ENCODE measurements at regions not wholly inside any gene's neighbourhood (a gene's known extent, or its start where the extent isn't known, plus 50 kb on each side); places are given as distances from the start of the nearest gene placed in this dataset.
A peak's percentile ranks its signal among the peaks of the same experiment; 100 is the strongest.

GRCh38 chrX:13170966-13171558 is 126.6 kb upstream of the FAM9C start:
- Histone ChIP-seq H2AFZ (replicated peaks; ENCODE audit: low read length, poor library complexity) (peak overlapping the region; percentile 49), H3K4me2 (ENCODE audit: low read depth, low read length) (no peak overlapping the region), H3K27me3 (ENCODE audit: control insufficient read depth, insufficient read depth, low read length) (no peaks in the 10 kb centered on the region), H3K36me3 (ENCODE audit: control insufficient read depth, insufficient read depth, low read length) (no peaks in the 10 kb centered on the region), H2BK5ac (ENCODE audit: low read depth, low read length, poor library complexity, severe bottlenecking) (no peak overlapping the region), H4K8ac (ENCODE audit: low read depth in 2 of 2, low read length in 2 of 2) (no peak overlapping the region), H2BK20ac (ENCODE audit: low read depth, low read length) (no peak overlapping the region), H3K23ac (ENCODE audit: low read depth, low read length) (no peak overlapping the region), H3K9me3 (ENCODE audit: control insufficient read depth, insufficient read depth, low read length) (no peaks in the 10 kb centered on the region), H3K79me1 (ENCODE audit: low read depth in 1 of 2, low read length in 2 of 2) (no peaks in the 10 kb centered on the region), H4K20me1 (ENCODE audit: insufficient read depth, low read length) (no peaks in the 10 kb centered on the region), H3K14ac (replicated peaks; ENCODE audit: low read depth, low read length) (no peak overlapping the region), H3K56ac (ENCODE audit: extremely low read depth, insufficient read depth, low read length) (no peak overlapping the region), H3K18ac (ENCODE audit: low read depth, low read length) (no peak overlapping the region), H3K9ac (ENCODE audit: low read depth, low read length) (no peak overlapping the region), H2BK120ac (ENCODE audit: low read depth, low read length) (no peak overlapping the region), H3K4me1 (ENCODE audit: control insufficient read depth, insufficient read depth, low read length) (peaks cover 2% of the 10 kb centered on the region; the same call in 1 of the 2 replicates), H2AK9ac (replicated peaks; ENCODE audit: low read depth, low read length, poor library complexity) (no peak overlapping the region), H4K91ac (ENCODE audit: insufficient read depth, low read depth, low read length) (no peak overlapping the region), H3K9me1 (ENCODE audit: insufficient read depth, low read length) (no peaks in the 10 kb centered on the region), H2AK5ac (ENCODE audit: low read depth, low read length) (no peak overlapping the region), H3K4me3 (ENCODE audit: insufficient read depth, low read depth, low read length) (no peak overlapping the region), H3K27ac (ENCODE audit: insufficient read depth, low read length) (no peak overlapping the region), H2BK15ac (ENCODE audit: low read depth, low read length) (no peak overlapping the region), H3K4ac (ENCODE audit: low read depth, low read length) (no peak overlapping the region), H4K5ac (ENCODE audit: low read depth, low read length) (no peak overlapping the region)
- in situ Hi-C loops (cut with MboI; ENCODE audit: low sequenced_read_pairs): no loop called here
- BruUV-seq (replicated peaks): no TSS peak
- no CpG with 5 or more reads among the region's 2 CpGs for WGBS, 2 experiments (ENCODE audit: extremely low coverage in 2 of 2, insufficient read length in 1 of 2)
- no peak for DNase-seq
- no peak for TF ChIP-seq RFX5 (IDR thresholded peaks at IDR 0.05; ENCODE audit: low read depth, low read length)
- TF ChIP-seq CTCF (conservative IDR thresholded peaks at IDR 0.05; ENCODE audit: low read depth, low read length): no peak
- no peak for TF ChIP-seq BHLHE40 (IDR thresholded peaks at IDR 0.05; ENCODE audit: low read depth, low read length)
- no peak for TF ChIP-seq MAFK (IDR thresholded peaks at IDR 0.05; ENCODE audit: low read depth, low read length)
- TF ChIP-seq CEBPB (IDR thresholded peaks at IDR 0.05; ENCODE audit: low read depth, low read length): no peak
- TF ChIP-seq USF2 (IDR thresholded peaks at IDR 0.05; ENCODE audit: low read depth, low read length): no peak
- TF ChIP-seq POLR2A (IDR thresholded peaks at IDR 0.05; ENCODE audit: low read depth, low read length): no peak
- TF ChIP-seq CHD1 (IDR thresholded peaks at IDR 0.05; ENCODE audit: low read depth, low read length): no peak
- no peak for TF ChIP-seq NFE2L2 (IDR thresholded peaks at IDR 0.05; ENCODE audit: low read depth, low read length)
- no peak for TF ChIP-seq MXI1 (IDR thresholded peaks at IDR 0.05; ENCODE audit: borderline replicate concordance, low read depth, low read length)
- no peak for TF ChIP-seq ELK1 (IDR thresholded peaks at IDR 0.05; ENCODE audit: borderline replicate concordance, low read depth, low read length)
- TF ChIP-seq RCOR1 (IDR thresholded peaks at IDR 0.05; ENCODE audit: insufficient replicate concordance, low read length): no peak
- no peak for TF ChIP-seq FOS (IDR thresholded peaks at IDR 0.05; ENCODE audit: low read depth, low read length)
- TF ChIP-seq MAZ (IDR thresholded peaks at IDR 0.05; ENCODE audit: borderline replicate concordance, low read depth, low read length): no peak
- TF ChIP-seq SMC3 (IDR thresholded peaks at IDR 0.05; ENCODE audit: low read depth, low read length): no peak
- TF ChIP-seq RAD21 (IDR thresholded peaks at IDR 0.05; ENCODE audit: low read length): no peak
- dilution Hi-C loops (cut with HindIII; ENCODE audit: low sequenced_read_pairs, unreplicated experiment): no loop called here
- CTCF ChIA-PET: no interaction called here
- ATAC-seq (ENCODE audit: low read depth): no peak
- intact Hi-C loops (cut with micrococcal nuclease): no loop called here
- POLR2A ChIA-PET (ENCODE audit: unreplicated experiment): no interaction called here
